Loucy (cell line): ENCODE measurements at regions not wholly inside any gene's neighbourhood (a gene's known extent, or its start where the extent isn't known, plus 50 kb on each side); places are given as distances from the start of the nearest gene placed in this dataset.

Experiments used
- H2AFZ ChIP-seq: fragments of 200-600 bp; sonication (generic); 2 replicates; pipeline ENCODE4 v1.6.0; 2016; ENCODE audit warnings: antibody characterized with exemption, mild to moderate bottlenecking, low read length, moderate library complexity
- H3F3A ChIP-seq: fragments of 200-600 bp; 2 replicates; pipeline ENCODE4 v1.6.0; 2016; ENCODE audit warnings: antibody characterized with exemption, low read depth, mild to moderate bottlenecking
- H3K27me3 ChIP-seq: fragments of 200-600 bp; sonication (generic); 2 replicates; pipeline ENCODE4 v1.6.1; 2014; ENCODE audit warnings: low read length, mild to moderate bottlenecking; ENCODE audit not compliant: insufficient read depth, poor library complexity, severe bottlenecking
- H3K36me3 ChIP-seq: fragments of 200-600 bp; sonication (generic); 2 replicates; pipeline ENCODE4 v1.6.1; 2016; ENCODE audit warnings: low read length; ENCODE audit not compliant: insufficient read depth
- H3K4me1 ChIP-seq: fragments of 200-600 bp; sonication (generic); 2 replicates; pipeline ENCODE4 v1.5.1; 2014; ENCODE audit warnings: low read length, mild to moderate bottlenecking; ENCODE audit not compliant: insufficient read depth, poor library complexity, severe bottlenecking
- H3K4me2 ChIP-seq: fragments of 200-600 bp; sonication (generic); 2 replicates; pipeline ENCODE4 v1.6.0; 2014; ENCODE audit warnings: antibody characterized with exemption, low read length, low read depth, mild to moderate bottlenecking; ENCODE audit not compliant: poor library complexity, severe bottlenecking
- H3K4me3 ChIP-seq: fragments of 200-600 bp; sonication (generic); 2 replicates; pipeline ENCODE4 v1.5.1; 2014; ENCODE audit warnings: low read length, mild to moderate bottlenecking, mixed read lengths; ENCODE audit not compliant: poor library complexity, severe bottlenecking
- H3K79me2 ChIP-seq: fragments of 200-600 bp; sonication (generic); 2 replicates; pipeline ENCODE4 v1.6.1; 2014; ENCODE audit warnings: low read length; ENCODE audit not compliant: insufficient read depth
- H3K9ac ChIP-seq: fragments of 200-600 bp; sonication (generic); 2 replicates; pipeline ENCODE4 v1.6.0; 2014; ENCODE audit warnings: mild to moderate bottlenecking, low read depth, low read length, moderate library complexity; ENCODE audit not compliant: poor library complexity, severe bottlenecking
- H3K9me2 ChIP-seq: fragments of 200-600 bp; sonication (generic); replicated peaks from 2 replicates; pipeline ENCODE4 v1.6.1; 2016; ENCODE audit warnings: low read depth, low read length, mixed read lengths
- H3K9me3 ChIP-seq: fragments of 200-600 bp; sonication (generic); 2 replicates; pipeline ENCODE4 v1.6.1; 2014; ENCODE audit warnings: mild to moderate bottlenecking, antibody characterized with exemption, low read length, low read depth; ENCODE audit not compliant: insufficient read depth
- H4K20me1 ChIP-seq: fragments of 200-600 bp; sonication (generic); 2 replicates; pipeline ENCODE4 v1.6.0; 2014; ENCODE audit warnings: antibody characterized with exemption, low read length, mild to moderate bottlenecking; ENCODE audit not compliant: insufficient read depth, poor library complexity, severe bottlenecking
- EZH2phosphoT487 ChIP-seq: fragments of 200-600 bp; IDR thresholded peaks from 2 replicates; pipeline ENCODE4 v1.6.1; 2018; ENCODE audit warnings: antibody characterized with exemption, mild to moderate bottlenecking, moderate library complexity, borderline replicate concordance
- TF ChIP-seq, protein P1 (sequence below): fragments of 200-600 bp; sonication (generic); conservative IDR thresholded peaks from 2 replicates; pipeline ENCODE4 v1.5.1; 2014; ENCODE audit warnings: mild to moderate bottlenecking, antibody characterized with exemption, low read length

DNA sequence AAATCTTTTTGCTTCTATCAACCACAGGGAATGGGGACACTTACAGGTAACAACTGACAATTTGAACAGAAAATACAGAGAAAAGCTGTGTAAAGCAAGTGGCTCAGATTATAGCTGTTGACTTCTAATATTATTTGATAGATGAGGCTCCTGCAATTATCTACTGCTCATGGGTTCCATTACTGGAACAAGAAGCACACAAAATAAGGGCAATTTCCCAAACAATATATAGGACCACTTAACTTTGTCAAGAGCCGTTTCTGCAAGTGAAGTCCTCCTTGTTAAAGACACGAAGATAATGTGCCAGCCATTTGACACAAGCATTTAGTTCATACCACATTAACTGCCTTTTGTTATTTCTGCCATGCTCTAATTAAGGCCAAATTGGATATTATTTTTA, 315.5 kb upstream of the ARID1B start:
- H3K9me2 ChIP-seq: no peaks in the 10 kb centered on the region
- H3K4me2 ChIP-seq: no peak overlapping the region
- H2AFZ ChIP-seq: no peak overlapping the region
- no peaks in the 10 kb centered on the region for H3F3A ChIP-seq
- H3K36me3 ChIP-seq: no peaks in the 10 kb centered on the region
- H4K20me1 ChIP-seq: no peaks in the 10 kb centered on the region
- TF ChIP-seq, protein P1, sequence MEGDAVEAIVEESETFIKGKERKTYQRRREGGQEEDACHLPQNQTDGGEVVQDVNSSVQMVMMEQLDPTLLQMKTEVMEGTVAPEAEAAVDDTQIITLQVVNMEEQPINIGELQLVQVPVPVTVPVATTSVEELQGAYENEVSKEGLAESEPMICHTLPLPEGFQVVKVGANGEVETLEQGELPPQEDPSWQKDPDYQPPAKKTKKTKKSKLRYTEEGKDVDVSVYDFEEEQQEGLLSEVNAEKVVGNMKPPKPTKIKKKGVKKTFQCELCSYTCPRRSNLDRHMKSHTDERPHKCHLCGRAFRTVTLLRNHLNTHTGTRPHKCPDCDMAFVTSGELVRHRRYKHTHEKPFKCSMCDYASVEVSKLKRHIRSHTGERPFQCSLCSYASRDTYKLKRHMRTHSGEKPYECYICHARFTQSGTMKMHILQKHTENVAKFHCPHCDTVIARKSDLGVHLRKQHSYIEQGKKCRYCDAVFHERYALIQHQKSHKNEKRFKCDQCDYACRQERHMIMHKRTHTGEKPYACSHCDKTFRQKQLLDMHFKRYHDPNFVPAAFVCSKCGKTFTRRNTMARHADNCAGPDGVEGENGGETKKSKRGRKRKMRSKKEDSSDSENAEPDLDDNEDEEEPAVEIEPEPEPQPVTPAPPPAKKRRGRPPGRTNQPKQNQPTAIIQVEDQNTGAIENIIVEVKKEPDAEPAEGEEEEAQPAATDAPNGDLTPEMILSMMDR: no peak
- no peak for TF ChIP-seq EZH2phosphoT487
- H3K27me3 ChIP-seq: no peaks in the 10 kb centered on the region
- no peak overlapping the region for H3K9ac ChIP-seq
- H3K4me3 ChIP-seq: no peak overlapping the region
- no peaks in the 10 kb centered on the region for H3K9me3 ChIP-seq
- H3K79me2 ChIP-seq: no peaks in the 10 kb centered on the region
- H3K4me1 ChIP-seq: peaks cover 26% of the 10 kb centered on the region

DNA sequence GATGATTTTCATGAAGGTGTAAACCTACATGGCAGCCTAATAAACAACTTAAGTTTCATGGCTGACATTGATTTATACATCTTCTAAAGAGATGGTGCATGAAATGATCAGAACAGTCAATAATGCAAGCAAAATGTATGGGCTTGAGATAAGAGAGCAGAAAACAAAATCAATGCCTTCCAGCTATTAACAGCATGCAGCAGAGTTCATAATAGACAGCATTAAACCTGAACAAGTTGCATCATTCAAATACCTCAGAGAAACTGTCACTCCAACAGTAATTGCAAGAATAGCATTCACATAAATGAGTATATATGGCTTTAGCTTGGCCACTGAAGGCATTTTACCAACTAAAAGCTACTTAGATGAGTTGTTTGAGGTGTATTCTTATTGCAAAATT, 319.6 kb upstream of the ARID1B start:
- H4K20me1 ChIP-seq: no peaks in the 10 kb centered on the region
- H3K9me3 ChIP-seq: no peaks in the 10 kb centered on the region
- no peak overlapping the region for H3K9ac ChIP-seq
- no peaks in the 10 kb centered on the region for H3K36me3 ChIP-seq
- H3K79me2 ChIP-seq: no peaks in the 10 kb centered on the region
- H2AFZ ChIP-seq: no peak overlapping the region
- no peak overlapping the region for H3K4me2 ChIP-seq
- no peaks in the 10 kb centered on the region for H3K27me3 ChIP-seq
- H3F3A ChIP-seq: no peaks in the 10 kb centered on the region
- H3K9me2 ChIP-seq: no peaks in the 10 kb centered on the region
- TF ChIP-seq EZH2phosphoT487: no peak
- TF ChIP-seq, protein P1: no peak
- peaks cover 17% of the 10 kb centered on the region for H3K4me1 ChIP-seq
- no peak overlapping the region for H3K4me3 ChIP-seq

DNA sequence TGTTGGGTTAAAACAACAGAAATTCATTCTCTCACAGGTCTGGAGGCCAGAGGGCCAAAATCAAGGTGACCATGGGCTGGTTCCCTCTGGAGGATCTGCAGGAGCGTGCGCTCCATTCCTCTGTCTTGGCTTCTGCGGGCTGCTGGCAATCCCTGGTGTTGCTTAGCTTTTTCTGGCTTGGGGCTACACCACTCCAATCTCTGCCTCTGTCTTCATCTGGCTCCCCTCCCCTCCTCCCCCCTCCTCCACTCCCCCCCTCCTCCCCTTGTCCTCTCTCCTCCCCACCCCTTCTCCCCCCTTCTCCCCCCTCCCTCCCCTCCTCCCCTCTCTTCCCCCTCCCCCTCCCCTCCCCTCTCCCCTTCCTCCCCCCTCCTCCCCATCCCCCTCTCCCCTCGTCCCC, 321.3 kb upstream of the ARID1B start:
- H3K4me1 ChIP-seq: peaks cover 17% of the 10 kb centered on the region

More for the DNA sequence above, 321.3 kb upstream of the ARID1B start:
- no peaks in the 10 kb centered on the region for H3F3A ChIP-seq
- H3K4me3 ChIP-seq: no peak overlapping the region
- H3K9me2 ChIP-seq: no peaks in the 10 kb centered on the region
- H3K9ac ChIP-seq: no peak overlapping the region
- no peaks in the 10 kb centered on the region for H3K27me3 ChIP-seq
- H2AFZ ChIP-seq: no peak overlapping the region
- no peaks in the 10 kb centered on the region for H3K36me3 ChIP-seq
- H3K79me2 ChIP-seq: no peaks in the 10 kb centered on the region
- no peak for TF ChIP-seq EZH2phosphoT487
- TF ChIP-seq, protein P1: no peak
- H3K9me3 ChIP-seq: no peaks in the 10 kb centered on the region
- no peaks in the 10 kb centered on the region for H4K20me1 ChIP-seq
- no peak overlapping the region for H3K4me2 ChIP-seq
